ENCODE measurements at regions not wholly inside any gene's neighbourhood (a gene's known extent, or its start where the extent isn't known, plus 50 kb on each side); places are given as distances from the start of the nearest gene placed in this dataset.

- TF ChIP-seq EZH2 (IDR thresholded peaks at IDR 0.05) (no peak), POLR2AphosphoS5 (IDR thresholded peaks at IDR 0.05; ENCODE audit: borderline replicate concordance, low read depth, low read length) (no peak)
These were observed 544.0 kb upstream of the HS3ST5 start for GRCh38 chr6:114886670-114887436.

Data from SK-N-MC (cell line).